ENCODE measurements at regions not wholly inside any gene's neighbourhood (a gene's known extent, or its start where the extent isn't known, plus 50 kb on each side); places are given as distances from the start of the nearest gene placed in this dataset.

- no peak overlapping the region for H3K9ac ChIP-seq (replicated peaks; ENCODE audit: extremely low read depth, insufficient read depth, low read length)
- no peak for DNase-seq (ENCODE audit: low read depth, low spot score)
- no peaks in the 10 kb centered on the region for H3K79me2 ChIP-seq (ENCODE audit: control insufficient read depth, insufficient read depth, low read length)
- no peaks in the 10 kb centered on the region for H4K20me1 ChIP-seq (replicated peaks; ENCODE audit: control insufficient read depth, extremely low read depth, insufficient read depth, low read length)
- intact Hi-C loops (cut with micrococcal nuclease) = no loop called here
- dilution Hi-C loops (cut with MboI; ENCODE audit: extremely low pct_ligation_motif_present, low sequenced_read_pairs) = no loop called here
- no peak overlapping the region for H3K27ac ChIP-seq (ENCODE audit: insufficient read depth, low read depth, low read length)
- H3K4me3 ChIP-seq (replicated peaks in 1 of 3; ENCODE audit: insufficient read depth in 1 of 3, low read depth in 1 of 3, low read length in 3 of 3) = no peak overlapping the region
- H3K9me1 ChIP-seq (replicated peaks; ENCODE audit: control insufficient read depth, extremely low read depth, insufficient read depth, low read length) = no peaks in the 10 kb centered on the region
- ChIA-PET POLR2A (no interaction called here), CTCF (interaction anchor here (0.8 kb wide), 1 partner anchor 22 kb away, joined by 3 read pairs; no protein-coding TSS in a partner anchor)
- no peaks in the 10 kb centered on the region for H3K9me3 ChIP-seq (replicated peaks; ENCODE audit: control insufficient read depth, insufficient read depth, low read length)
- H3K4me1 ChIP-seq (ENCODE audit: control insufficient read depth, extremely low read depth, insufficient read depth, low read length) = no peaks in the 10 kb centered on the region
- H2AFZ ChIP-seq (ENCODE audit: low read depth, low read length) = no peak overlapping the region
- no peaks in the 10 kb centered on the region for H3K36me3 ChIP-seq (ENCODE audit: control insufficient read depth in 2 of 2, extremely low read depth in 1 of 2, insufficient read depth in 2 of 2, low read length in 2 of 2)
- H3K4me2 ChIP-seq (ENCODE audit: insufficient read depth, low read length) = no peak overlapping the region
- no TSS peak for BruUV-seq (replicated peaks)
- H3K27me3 ChIP-seq (ENCODE audit: control insufficient read depth in 2 of 2, insufficient read depth in 2 of 2, low read length in 2 of 2) = no peaks in the 10 kb centered on the region
- TF ChIP-seq FOS (IDR thresholded peaks at IDR 0.05; ENCODE audit: borderline replicate concordance, insufficient read depth, low read length) (no peak), JUN (IDR thresholded peaks at IDR 0.05; ENCODE audit: borderline replicate concordance, insufficient read depth, insufficient read length, low read depth) (no peak), GATA2 (IDR thresholded peaks at IDR 0.05; ENCODE audit: insufficient read depth, insufficient read length, low read depth, low read length) (no peak), POLR2AphosphoS5 (IDR thresholded peaks at IDR 0.05; ENCODE audit: insufficient read depth, low read depth, low read length) (no peak), MYC (IDR thresholded peaks at IDR 0.05; ENCODE audit: low read depth, low read length) (no peak), CTCF (IDR thresholded peaks at IDR 0.05; ENCODE audit: extremely low read depth in 1 of 2, insufficient read depth in 1 of 2, low read depth in 1 of 2, low read length in 2 of 2) (no peak), POLR2A (IDR thresholded peaks at IDR 0.05; ENCODE audit: low read depth, low read length) (no peak), EZH2 (IDR thresholded peaks at IDR 0.05; ENCODE audit: borderline replicate concordance, low read depth, low read length, severe bottlenecking) (no peak), MAX (IDR thresholded peaks at IDR 0.05; ENCODE audit: insufficient read depth, insufficient read length) (no peak)
- no peak for FAIRE-seq
Measured at GRCh38 chr4:125039550-125039949, 275.2 kb upstream of the FAT4 start.
